NCI-H748 (cell line): ENCODE measurements at regions not wholly inside any gene's neighbourhood (a gene's known extent, or its start where the extent isn't known, plus 50 kb on each side); places are given as distances from the start of the nearest gene placed in this dataset.
A peak's percentile ranks its signal among the peaks of the same experiment; 100 is the strongest.
"Not testable (repeated sequence)": the region's sequence is repeated elsewhere in the genome, so short reads cannot be mapped to it uniquely, and the experiment has no call there.

Experiments used
- DNase-seq: peaks from one replicate; lab custom pipeline; 2025; ENCODE audit not compliant: unreplicated experiment; lab: John Stamatoyannopoulos, UW

DNA sequence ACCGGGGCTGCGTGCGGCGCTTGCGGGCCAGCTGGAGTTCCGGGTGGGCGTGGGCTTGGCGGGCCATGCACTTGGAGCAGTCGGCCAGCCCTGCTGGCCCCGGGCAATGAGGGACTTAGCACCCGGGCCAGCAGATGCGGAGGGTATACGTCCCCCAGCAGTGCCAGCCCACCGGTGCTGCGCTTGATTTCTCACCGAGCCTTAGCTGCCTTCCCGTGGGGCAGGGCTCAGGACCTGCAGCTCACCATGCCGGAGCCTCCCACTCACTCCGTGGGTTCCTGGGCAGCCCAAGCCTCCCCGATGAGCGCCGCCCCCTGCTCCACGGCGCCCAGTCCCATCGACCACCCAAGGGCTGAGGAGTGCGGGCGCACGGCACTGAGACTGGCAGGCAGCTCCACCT is 51.4 kb upstream of the INPP4B start:
- DNase-seq, result not testable (repeated sequence)

DNA sequence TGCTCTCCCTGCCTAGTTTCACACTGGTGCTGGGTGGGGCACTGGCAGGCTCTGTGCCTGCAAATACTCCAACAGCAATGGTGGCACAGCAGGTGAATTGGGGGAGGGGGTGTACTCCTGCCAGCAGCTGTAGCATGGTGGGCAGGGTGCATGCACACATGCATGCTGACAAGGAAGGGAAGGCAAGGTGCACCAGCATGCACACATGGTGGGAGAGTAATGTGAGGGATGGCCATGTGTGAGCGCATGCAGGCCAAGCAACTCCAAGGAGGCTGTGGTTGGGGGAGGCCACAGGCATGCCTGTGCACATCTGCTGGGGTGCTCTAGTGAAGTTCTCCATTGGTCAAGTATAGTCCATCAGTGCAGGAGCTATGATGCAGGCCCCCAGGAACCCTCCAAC is 54.5 kb upstream of the INPP4B start:
- no peak for DNase-seq

DNA sequence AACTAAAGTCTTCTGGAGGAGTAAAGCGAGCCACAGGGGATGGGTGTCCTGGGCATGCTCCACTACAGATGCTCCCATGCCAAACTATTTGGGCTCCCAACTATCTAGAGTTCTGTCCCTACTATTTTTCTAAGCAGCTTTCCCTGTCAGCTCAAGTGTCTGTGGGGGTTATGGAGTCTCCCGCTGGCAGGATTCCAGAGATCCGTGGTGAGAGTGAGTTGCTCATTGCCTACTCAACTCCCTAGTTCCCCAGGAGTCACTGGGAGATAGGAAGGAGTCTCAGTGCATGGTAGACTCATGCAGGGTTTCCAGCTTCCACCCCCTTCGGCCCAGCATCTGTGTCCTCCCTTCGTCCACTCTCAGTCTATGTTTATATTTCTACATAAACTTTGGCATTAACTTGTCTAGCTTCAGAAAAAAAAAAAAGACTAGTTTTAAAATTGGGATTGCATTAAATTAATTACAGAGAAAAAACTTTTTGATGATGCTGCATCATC is 55.1 kb upstream of the INPP4B start:
- no peak for DNase-seq

DNA sequence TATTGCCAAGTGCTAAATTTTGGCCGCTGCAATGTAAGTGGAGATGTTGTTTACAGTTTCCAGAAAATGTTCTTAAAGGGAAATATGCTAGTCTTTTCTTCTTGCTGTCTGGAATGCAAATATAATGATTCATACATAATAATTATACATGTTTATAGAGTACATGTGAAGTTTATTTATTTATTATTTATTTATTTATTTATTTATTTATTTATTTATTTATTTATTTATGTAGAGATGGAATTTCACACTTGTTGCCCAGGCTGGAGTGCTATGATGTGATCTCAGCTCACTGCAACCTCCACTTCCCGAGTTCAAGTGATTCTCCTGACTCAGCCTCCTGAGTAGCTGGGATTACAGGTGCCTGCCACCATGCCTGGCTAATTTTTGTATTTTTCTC is 57.5 kb upstream of the INPP4B start:
- DNase-seq, result not testable (repeated sequence)

DNA sequence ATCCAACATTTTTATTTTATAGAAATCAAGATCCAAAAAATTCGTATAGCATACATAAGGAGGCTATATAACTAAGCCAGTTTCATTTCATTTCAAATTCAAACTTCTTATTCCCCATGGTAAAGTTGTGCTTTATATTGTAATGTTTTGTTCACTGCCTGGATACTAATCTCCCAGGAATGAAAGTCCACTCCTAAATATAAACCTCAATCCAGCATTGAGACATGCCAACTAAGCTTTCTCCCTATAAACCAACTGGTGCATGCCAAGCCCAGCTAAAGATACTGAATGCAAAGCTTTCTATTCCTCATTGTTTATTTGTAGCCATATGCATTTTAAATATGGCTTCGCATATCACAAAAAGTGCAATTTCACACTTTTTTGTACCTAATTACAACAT is 63.8 kb upstream of the INPP4B start:
- no peak for DNase-seq

DNA sequence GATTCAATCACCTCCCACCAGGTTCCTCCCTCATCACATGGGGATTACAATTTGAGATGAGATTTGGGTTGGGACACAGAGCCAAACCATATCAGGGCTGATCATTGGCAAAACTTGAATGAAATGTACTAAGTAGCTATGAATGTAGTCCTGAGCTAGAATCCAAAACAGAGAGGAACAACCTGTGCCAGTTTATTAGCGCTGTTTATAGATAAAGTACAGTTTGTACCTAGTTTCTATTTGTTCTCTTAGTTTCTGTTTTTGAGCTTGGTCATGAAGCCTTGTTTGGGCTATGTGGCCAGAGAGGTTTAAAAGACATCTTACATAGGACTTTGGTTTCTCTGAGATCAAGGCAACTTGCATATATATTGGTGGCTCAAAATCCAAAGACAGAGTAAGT is 66.9 kb upstream of the INPP4B start:
- no peak for DNase-seq

GRCh38 chr4:142913461-142914030 is 67.4 kb upstream of the INPP4B start:
- DNase-seq, result no peak

- no peak for DNase-seq
Measured at GRCh38 chr4:142917678-142918077, 71.6 kb upstream of the INPP4B start.

DNA sequence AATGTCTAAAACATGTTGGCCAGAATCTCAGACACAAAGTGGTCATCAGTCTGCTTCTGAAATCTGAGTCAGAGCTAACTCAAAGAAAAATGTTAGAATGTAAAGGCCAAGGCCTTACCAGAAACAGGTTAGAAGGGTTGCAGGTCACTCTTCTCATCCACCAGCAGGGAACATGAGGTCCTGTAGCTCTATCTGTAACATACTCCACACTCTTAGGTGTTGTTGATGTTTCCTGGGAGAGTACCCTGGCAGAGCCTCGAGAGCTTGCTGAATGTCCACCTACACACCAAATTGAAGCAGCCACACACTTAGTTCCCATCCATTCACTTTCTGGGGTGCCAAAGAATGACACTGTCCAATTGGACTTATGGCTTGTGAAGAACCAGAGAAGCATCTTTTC is 76.6 kb upstream of the INPP4B start:
- no peak for DNase-seq

- DNase-seq, result no peak
Measured at GRCh38 chr4:142923619-142924018, 77.5 kb upstream of the INPP4B start.

DNA sequence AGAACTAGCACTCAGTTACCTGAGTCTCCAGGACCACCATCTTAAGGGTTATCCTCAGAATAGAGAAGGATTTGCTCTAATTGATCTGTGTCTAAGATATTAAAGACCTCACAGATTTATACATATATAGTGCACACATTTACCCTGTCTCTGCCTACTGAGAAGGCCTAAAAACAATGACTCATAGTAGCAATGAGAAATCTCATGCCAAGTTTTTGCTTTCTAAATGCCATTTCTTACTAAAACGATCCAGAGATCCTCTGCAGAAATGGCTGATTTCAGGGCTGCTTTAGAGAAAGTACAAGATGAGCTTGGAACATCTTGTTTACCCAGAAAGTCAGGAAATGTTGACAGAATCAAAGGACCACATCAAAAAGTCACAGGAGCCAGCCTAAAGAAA is 79.1 kb upstream of the INPP4B start:
- no peak for DNase-seq

- no peak for DNase-seq
Measured at GRCh38 chr4:142927721-142928120, 81.6 kb upstream of the INPP4B start.

- no peak for DNase-seq
Measured at GRCh38 chr4:142929526-142929925, 83.4 kb upstream of the INPP4B start.

DNA sequence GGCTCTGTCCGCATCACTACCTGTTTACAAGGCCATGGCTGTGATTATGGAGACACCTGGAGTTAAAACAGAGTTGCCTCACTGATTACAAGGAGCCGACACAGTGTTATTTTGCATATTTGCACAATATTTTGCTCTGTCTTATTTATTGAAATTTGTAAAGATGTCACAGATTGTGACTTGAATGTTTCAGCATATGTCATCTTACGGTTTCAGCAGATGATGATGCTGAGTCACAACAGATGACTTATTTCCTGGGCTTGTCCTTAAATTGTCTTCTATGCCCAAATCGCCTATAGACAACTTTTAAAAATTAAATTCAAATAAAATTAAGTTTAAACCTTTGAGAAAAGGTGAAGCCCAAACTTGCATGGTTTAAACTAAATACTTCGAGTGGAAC is 87.1 kb upstream of the INPP4B start:
- no peak for DNase-seq

DNA sequence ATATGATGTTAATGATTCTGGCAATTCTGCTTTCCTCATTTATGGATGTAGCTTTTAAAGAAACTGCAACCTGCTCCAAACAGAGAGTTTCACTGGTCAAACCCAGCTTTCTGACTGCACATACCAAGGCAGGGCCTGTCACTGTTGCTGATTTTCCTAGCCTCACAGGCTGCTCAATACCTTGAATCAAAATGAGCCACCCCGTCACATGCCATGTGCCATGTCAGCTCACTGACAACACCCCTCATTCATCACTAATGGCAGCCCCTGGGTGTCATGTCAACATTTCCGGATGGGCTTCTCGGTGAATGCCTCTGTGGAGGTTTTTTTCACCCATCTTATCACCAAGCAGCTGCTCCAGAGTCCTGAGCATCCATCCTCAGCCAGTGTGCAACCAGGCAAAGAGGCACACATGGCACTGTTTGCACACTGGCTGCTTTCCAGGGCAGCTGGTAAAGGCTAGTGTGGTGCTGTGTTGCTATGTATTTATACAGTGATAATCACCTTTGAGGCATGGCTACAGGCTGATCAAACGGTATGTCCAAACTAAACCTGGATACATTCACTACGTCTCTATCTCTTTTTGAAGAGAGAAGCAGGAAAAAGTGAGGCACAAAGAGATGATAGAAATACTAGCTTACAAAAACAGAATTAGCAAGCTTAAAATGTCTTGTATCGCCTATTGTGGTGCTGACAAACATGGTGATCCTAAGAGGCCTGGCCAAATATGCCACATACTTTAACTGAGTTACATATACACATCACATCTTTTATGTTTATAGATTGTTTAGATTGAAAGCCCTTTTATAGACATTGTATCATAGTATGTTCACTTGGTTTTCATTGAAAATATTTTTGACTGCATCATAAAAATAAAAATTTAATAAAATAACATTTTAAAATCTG is 94.6 kb upstream of the INPP4B start:
- DNase-seq, result peak; percentile 92

DNA sequence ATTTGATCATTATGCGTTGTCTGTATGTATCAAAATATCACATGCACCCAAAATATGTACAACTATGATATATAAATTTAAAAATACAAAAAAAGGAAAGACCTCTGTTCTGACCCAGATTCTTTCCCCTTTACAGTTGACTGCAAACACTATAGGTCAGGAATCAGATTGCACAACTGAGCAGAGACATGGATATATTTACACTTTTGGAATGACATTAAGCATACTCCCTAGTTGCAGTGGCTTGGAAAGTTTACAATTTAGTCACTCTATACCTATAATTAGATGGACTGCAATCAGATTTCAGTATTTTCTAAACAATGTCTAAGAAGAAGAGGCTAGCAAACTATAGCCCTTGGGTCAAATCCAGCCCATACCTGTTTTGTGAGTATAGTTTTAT is 98.5 kb upstream of the INPP4B start:
- no peak for DNase-seq

DNA sequence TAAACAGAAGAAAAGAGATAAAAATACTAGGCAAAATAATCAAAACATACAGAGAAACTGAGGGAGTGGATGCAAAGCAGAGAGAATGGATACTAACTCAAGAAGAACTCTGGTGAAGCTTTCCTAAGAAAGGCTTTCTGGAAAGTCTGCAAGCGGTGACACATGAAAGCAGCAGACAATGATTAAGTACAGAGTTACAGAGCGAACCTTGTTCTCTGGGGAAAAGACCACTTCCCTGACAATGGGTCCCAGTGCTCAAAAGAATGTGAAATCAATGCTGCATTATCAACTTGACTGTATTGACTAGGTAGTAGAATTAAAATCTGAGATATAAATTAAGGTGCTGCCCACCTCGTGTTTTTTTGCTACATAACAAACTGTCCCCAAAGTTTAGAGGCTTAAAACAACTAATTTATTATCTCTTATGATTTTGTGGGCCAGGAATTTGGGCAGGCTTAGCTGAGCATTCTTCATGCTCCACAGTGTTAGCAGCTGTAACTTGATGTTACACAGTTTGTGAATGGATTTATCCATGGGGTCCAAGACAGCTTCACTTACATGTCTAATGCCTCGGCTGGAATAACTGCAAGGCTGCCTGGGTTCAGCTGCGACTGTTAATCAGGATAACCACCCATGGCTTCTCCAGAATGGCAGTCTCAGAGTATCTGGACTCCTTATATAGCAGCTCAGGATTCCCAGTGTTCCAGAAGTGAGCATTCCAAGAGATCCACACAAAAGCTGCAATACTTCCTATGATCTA is 106.9 kb upstream of the INPP4B start:
- no peak for DNase-seq

DNA sequence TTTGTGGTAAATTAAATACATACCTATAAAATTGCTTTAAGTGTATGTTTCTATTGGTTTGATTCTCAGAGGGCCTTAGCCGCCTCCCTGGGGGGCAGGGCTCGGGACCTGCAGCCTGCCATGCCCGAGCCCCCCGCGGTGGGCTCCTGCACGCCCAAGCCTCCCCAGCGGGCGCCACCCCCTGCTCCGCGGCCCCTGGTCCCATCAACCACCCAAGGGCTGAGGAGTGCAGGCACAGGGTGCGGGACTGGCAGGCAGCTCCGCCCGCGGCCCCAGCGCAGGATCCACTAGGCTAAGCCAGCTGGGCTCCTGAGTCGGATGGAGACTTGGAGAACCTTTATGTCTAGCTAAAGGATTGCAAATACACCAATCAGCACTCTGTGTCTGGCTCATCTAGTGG is 108.3 kb upstream of the INPP4B start:
- DNase-seq, result no peak

DNA sequence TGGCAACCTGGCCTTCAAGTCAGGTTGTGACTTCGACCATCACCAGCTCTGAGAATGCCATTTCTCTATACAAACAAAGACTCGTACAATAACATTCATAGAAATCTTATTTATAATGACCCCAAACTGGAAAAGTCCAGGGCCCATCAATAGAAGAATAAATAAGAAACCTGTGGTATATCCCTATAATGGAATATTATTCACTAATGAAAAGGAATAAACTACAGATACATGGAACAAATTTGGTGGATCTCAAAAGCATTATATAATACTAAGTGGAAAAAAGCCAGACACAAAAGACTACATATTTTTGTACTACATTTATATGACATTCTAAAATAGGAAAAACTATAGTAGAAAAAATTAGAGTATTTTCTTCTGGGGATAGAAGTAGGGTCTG is 109.4 kb upstream of the INPP4B start:
- DNase-seq, result no peak

GRCh38 chr4:142959173-142959572 is 113.1 kb upstream of the INPP4B start:
- DNase-seq, result no peak

DNA sequence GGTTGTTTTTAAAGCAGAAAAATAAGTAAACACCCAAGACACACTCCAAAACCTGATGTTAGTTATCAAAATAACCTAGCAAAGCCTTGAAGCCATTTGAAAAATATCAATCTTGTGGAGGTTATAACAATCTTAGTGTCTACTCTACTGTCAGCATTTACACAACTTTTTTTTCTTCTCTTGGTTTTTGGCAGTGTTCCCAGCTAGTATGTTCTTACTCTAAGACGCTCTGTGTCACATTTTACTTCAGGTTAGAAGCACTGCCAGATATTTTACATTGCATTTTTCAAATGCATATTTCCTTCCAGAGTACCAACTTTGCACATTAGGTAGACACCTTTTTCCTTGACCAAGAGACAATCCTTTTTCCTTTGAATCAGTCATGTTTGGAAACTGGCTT is 114.0 kb upstream of the INPP4B start:
- no peak for DNase-seq
